Tibial nerve (tissue), 4 donors: ENCODE measurements at regions not wholly inside any gene's neighbourhood (a gene's known extent, or its start where the extent isn't known, plus 50 kb on each side); places are given as distances from the start of the nearest gene placed in this dataset.

Source experiments
- DNase-seq, 2 donors: peaks; one replicate each; pipeline ENCODE4 v3.0.0-alpha.2; 2019; ENCODE audit warnings: low spot score in 2 of 2
- H3K27ac ChIP-seq, 4 donors: fragments of 200-600 bp; sonication (generic) in 3 of 4; one replicate each; pipeline ENCODE4 v1.5.1; 2017 to 2019; ENCODE audit warnings: mild to moderate bottlenecking in 1 of 4
- H3K27me3 ChIP-seq, 2 donors: fragments of 200-600 bp; sonication (generic) in 1 of 2; one replicate each; pipeline versions ENCODE4 v1.5.1 to v1.6.0; 2017 to 2019
- H3K36me3 ChIP-seq, 3 donors: fragments of 200-600 bp; sonication (generic); one replicate each; pipeline ENCODE4 v1.5.1; 2018 to 2019
- H3K4me1 ChIP-seq, 4 donors: fragments of 200-600 bp; sonication (generic) in 3 of 4; one replicate each; pipeline ENCODE4 v1.5.1; 2017 to 2019
- H3K4me3 ChIP-seq, 4 donors: fragments of 200-600 bp; sonication (generic) in 3 of 4; one replicate each; pipeline ENCODE4 v1.5.1; 2017 to 2019; ENCODE audit warnings: mild to moderate bottlenecking in 1 of 4, moderate library complexity in 1 of 4
- H3K9me3 ChIP-seq, 4 donors: fragments of 200-600 bp; sonication (generic) in 3 of 4; one replicate each; pipeline ENCODE4 v1.5.1; 2017 to 2019
- EP300 ChIP-seq, 2 donors: sonication (generic); formaldehyde crosslinking; IDR thresholded peaks; one replicate each; pipeline ENCODE4 v1.6.1; 2017; ENCODE audit warnings: antibody characterized with exemption in 2 of 2, mild to moderate bottlenecking in 1 of 2
- POLR2A ChIP-seq, 2 donors: fragments of 450-650 bp; IDR thresholded peaks; one replicate each; pipeline ENCODE4 v1.6.1; 2017; ENCODE audit warnings: antibody characterized with exemption in 2 of 2, mild to moderate bottlenecking in 2 of 2, moderate library complexity in 2 of 2
- WGBS, 2 donors: methylation state at CpG; one replicate each; pipeline ENCODE4 v1.1.5; 2018; 5-methylcytosine and 5-hydroxymethylcytosine counted together
- TF ChIP-seq, protein P1 (sequence below), 5 experiments: fragments of 200-600 bp in 3 of 5; fragments of 450-650 bp in 2 of 5; sonication (generic) in 3 of 5; IDR thresholded peaks; one replicate each; pipeline ENCODE4 v1.5.1; 2016 to 2019; ENCODE audit warnings: antibody characterized with exemption in 5 of 5, mild to moderate bottlenecking in 3 of 5, moderate library complexity in 2 of 5

DNA sequence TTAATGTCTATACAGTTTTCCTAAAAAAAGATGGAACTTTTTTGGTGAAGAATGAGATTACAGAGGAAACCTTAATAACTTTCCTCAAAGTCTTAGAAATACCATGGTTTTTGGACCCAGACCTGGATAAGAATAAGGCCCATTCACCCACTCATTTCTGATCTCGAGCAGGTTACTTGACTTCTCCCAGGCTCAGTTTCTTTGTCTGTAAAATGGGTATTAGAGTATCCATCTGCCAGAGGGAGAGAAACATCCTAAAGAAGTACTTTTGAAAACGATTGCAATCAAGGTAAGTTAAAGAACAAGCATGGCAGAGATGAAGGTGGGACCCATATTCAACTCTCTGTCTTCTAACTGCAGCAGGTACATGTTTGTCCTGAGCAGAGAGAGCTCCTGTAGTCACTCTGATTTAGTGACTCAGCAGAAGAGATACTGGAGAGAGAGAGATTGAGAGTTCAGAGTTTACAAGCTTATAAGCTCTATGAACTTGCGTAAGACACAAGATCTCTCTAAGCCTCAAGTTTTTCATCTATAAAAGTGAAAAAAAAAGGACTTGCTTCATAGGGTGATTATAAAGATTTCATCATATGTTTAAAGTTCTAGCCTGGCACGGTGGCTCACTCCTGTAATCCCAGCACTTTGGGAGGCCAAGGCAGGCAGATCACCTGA lies 379.4 kb upstream of the SGCD start:
- Histone ChIP-seq H3K27me3 (no peaks in the 10 kb centered on the region), H3K9me3 (no peaks in the 10 kb centered on the region), H3K4me1 (no peaks in the 10 kb centered on the region), H3K27ac (no peak overlapping the region), H3K4me3 (no peak overlapping the region), H3K36me3 (no peaks in the 10 kb centered on the region)
- no peak for TF ChIP-seq POLR2A (IDR thresholded peaks at IDR 0.05)
- no peak for TF ChIP-seq EP300 (IDR thresholded peaks at IDR 0.05)
- WGBS, 2 donors = 81 to 84% methylated on average over 4 of the region's 4 CpGs
- DNase-seq = no peak

DNA sequence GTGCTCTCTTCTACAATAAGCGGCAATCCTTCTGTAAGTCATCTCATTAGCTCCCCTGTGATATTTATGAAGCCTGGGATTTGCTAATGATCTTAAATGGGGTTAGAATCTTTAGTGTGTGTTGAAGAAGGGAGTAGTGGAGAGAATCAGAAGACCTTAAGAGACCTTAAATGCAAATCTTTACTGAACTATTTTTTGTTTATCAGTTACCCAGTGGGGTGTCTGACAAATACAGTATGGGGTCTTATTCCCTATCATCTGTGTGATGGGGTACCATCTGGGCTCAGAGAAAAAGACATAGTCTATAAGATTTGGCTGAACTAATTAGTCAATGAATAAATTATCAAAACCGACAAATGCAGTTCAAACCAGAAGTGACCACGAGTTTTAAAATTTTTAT lies 378.4 kb upstream of the SGCD start:
- no peak for DNase-seq
- Histone ChIP-seq H3K27me3 (no peaks in the 10 kb centered on the region), H3K27ac (no peak overlapping the region), H3K4me3 (no peak overlapping the region), H3K4me1 (no peaks in the 10 kb centered on the region), H3K36me3 (no peaks in the 10 kb centered on the region), H3K9me3 (no peaks in the 10 kb centered on the region)
- 59 to 67% methylated on average over 3 of the region's 3 CpGs for WGBS, 2 donors
- TF ChIP-seq, protein P1, sequence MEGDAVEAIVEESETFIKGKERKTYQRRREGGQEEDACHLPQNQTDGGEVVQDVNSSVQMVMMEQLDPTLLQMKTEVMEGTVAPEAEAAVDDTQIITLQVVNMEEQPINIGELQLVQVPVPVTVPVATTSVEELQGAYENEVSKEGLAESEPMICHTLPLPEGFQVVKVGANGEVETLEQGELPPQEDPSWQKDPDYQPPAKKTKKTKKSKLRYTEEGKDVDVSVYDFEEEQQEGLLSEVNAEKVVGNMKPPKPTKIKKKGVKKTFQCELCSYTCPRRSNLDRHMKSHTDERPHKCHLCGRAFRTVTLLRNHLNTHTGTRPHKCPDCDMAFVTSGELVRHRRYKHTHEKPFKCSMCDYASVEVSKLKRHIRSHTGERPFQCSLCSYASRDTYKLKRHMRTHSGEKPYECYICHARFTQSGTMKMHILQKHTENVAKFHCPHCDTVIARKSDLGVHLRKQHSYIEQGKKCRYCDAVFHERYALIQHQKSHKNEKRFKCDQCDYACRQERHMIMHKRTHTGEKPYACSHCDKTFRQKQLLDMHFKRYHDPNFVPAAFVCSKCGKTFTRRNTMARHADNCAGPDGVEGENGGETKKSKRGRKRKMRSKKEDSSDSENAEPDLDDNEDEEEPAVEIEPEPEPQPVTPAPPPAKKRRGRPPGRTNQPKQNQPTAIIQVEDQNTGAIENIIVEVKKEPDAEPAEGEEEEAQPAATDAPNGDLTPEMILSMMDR (IDR thresholded peaks at IDR 0.05) = no peak
- TF ChIP-seq POLR2A (IDR thresholded peaks at IDR 0.05) (no peak), EP300 (IDR thresholded peaks at IDR 0.05) (no peak)

DNA sequence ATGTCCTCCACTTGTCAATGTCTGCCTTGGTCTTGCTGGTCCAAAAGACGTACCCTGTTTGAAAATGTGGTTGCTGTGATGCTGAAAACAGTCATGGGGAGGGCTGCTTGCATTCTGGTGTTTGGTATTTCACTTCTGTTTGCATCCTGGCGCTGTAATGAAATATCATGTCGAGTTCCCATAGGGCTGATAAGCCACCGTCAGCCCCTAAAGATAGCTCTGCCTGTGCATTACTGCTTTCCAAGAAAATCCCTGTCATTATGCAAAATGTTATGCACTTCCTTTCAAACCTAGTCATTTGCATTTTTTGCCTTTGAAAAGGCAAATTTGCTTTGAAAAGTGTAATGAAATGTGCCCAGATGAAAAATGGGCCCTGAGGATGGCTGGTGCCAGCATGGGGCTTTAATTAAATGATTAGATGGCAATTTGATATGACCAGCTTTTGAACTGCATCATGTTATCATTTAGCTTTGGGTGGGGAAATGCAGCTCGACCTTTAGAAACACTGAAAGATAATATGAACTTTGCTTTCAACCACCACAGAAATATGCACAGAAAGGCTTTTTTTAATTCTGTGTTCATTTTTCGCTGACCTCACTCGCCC lies 374.4 kb upstream of the SGCD start:
- WGBS, 2 donors = 71 to 74% methylated on average over 7 of the region's 7 CpGs
- DNase-seq = no peak
- TF ChIP-seq, protein P1 (IDR thresholded peaks at IDR 0.05) = no peak
- no peak for TF ChIP-seq EP300 (IDR thresholded peaks at IDR 0.05)
- no peak for TF ChIP-seq POLR2A (IDR thresholded peaks at IDR 0.05)

DNA sequence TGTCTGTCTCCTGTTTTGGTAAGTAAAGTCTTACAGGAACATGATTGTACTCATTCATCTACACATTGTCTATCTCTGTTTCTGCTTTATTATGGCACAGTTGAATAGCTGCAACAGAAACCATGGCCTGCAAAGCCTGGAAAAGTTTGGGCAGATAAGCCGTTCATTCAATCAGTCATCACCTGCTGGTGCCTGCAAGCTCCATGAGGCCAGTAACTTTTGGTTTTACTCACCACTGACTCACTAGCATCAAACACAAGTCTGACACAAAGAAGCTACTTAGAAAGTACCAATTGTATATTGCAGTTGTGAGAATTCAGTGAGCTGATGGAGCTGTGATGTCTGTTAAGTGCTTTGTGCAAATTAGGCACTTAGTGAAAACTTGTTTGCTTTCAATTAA lies 373.6 kb upstream of the SGCD start:
- no peak for DNase-seq
- no peak overlapping the region for H3K4me3 ChIP-seq
- WGBS, 2 donors = 89 to 95% methylated on average over 1 of the region's 1 CpG
- H3K27ac ChIP-seq = no peak overlapping the region
- H3K27me3 ChIP-seq = no peaks in the 10 kb centered on the region
- H3K36me3 ChIP-seq = no peaks in the 10 kb centered on the region
- H3K9me3 ChIP-seq = no peaks in the 10 kb centered on the region
- no peaks in the 10 kb centered on the region for H3K4me1 ChIP-seq
- TF ChIP-seq, protein P1 (IDR thresholded peaks at IDR 0.05) = no peak
- no peak for TF ChIP-seq EP300 (IDR thresholded peaks at IDR 0.05)
- no peak for TF ChIP-seq POLR2A (IDR thresholded peaks at IDR 0.05)

More for the DNA sequence above, 374.4 kb upstream of the SGCD start:
- H3K9me3 ChIP-seq = no peaks in the 10 kb centered on the region
- H3K27me3 ChIP-seq = no peaks in the 10 kb centered on the region
- no peak overlapping the region for H3K4me3 ChIP-seq
- no peaks in the 10 kb centered on the region for H3K36me3 ChIP-seq
- H3K27ac ChIP-seq = no peak overlapping the region
- no peaks in the 10 kb centered on the region for H3K4me1 ChIP-seq

DNA sequence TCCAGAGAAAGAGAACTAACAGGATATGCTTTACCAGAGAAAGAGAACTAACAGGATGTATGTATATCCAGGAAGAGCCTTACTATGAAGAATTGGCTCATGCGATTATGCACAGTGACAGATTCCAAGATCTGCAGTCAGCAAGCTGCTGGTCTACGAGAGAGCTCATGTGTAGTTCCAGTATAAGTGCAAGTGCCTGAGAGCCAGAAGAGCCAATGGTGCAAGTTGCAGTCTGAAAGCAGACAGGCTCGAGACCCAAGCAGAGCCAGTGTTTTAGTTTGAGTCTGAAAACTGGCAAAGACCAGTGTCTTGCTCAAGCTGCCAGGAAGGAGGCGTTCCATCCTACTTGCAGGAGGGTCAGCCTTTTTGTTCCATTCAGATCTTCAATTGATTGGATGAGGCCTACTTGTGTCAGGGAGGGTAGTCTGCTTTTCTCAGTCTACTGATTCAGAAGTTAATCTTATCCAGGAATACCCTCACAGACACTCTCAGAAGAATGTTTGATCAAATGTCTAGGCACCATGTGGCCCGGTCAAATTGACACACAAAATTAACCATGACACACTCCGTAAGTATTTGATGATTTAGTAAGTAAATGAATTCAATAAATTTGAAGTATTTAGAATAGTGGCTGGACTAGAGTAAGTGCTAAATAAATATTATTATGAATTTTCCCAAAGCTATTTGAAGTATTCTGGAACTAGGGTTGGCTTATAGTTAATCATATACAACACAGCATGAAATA lies 372.1 kb upstream of the SGCD start:
- Histone ChIP-seq H3K4me3 (no peak overlapping the region), H3K4me1 (no peaks in the 10 kb centered on the region), H3K9me3 (no peaks in the 10 kb centered on the region), H3K27ac (no peak overlapping the region), H3K36me3 (no peaks in the 10 kb centered on the region), H3K27me3 (no peaks in the 10 kb centered on the region)
- DNase-seq = no peak
- 73 to 79% methylated on average over 6 of the region's 6 CpGs for WGBS, 2 donors
- TF ChIP-seq, protein P1 (IDR thresholded peaks at IDR 0.05) = no peak
- TF ChIP-seq EP300 (IDR thresholded peaks at IDR 0.05) = no peak
- no peak for TF ChIP-seq POLR2A (IDR thresholded peaks at IDR 0.05)
